H1 (cell line): ENCODE measurements at regions not wholly inside any gene's neighbourhood (a gene's known extent, or its start where the extent isn't known, plus 50 kb on each side); places are given as distances from the start of the nearest gene placed in this dataset.

ENCODE experiments used
- CHD7 ChIP-seq: fragments of 300-600 bp; sonication (generic); IDR thresholded peaks from 2 replicates; pipeline ENCODE4 v1.7.1; 2012; ENCODE audit warnings: low read length, moderate library complexity, mild to moderate bottlenecking, inconsistent platforms; ENCODE audit not compliant: insufficient replicate concordance
- EP300 ChIP-seq, 2 experiments: IDR thresholded peaks; 1 replicate in 1 of 2; 2 replicates in 1 of 2; pipeline ENCODE4 v1.6.1; 2011 to 2012; ENCODE audit warnings: low read depth in 2 of 2, low read length in 2 of 2, mild to moderate bottlenecking in 2 of 2, borderline replicate concordance in 1 of 2, inconsistent platforms in 1 of 2, moderate library complexity in 1 of 2
- HDAC2 ChIP-seq, 2 experiments: fragments of 300-600 bp in 1 of 2; sonication (generic) in 1 of 2; IDR thresholded peaks; 2 replicates each; pipeline ENCODE4 v1.6.1; 2011 to 2012; ENCODE audit warnings: low read depth in 2 of 2, low read length in 2 of 2, mild to moderate bottlenecking in 2 of 2, moderate library complexity in 2 of 2, borderline replicate concordance in 1 of 2, inconsistent platforms in 1 of 2
- HDAC6 ChIP-seq: IDR thresholded peaks from one replicate; pipeline ENCODE4 v1.7.1; 2012; ENCODE audit warnings: low read depth, mild to moderate bottlenecking, inconsistent platforms, low read length, moderate library complexity
- RNF2 ChIP-seq: fragments of 200-900, 300-1000 bp; sonication (generic); IDR thresholded peaks from 2 replicates; pipeline ENCODE4 v1.7.1; 2016; ENCODE audit warnings: borderline replicate concordance, low read depth, mild to moderate bottlenecking, antibody characterized with exemption, low read length; ENCODE audit not compliant: poor library complexity, severe bottlenecking; ENCODE audit errors: missing control alignments
- SIN3A ChIP-seq, 2 experiments: IDR thresholded peaks in 1 of 2; conservative IDR thresholded peaks in 1 of 2; 2 replicates each; pipeline ENCODE4 v1.6.1; 2011 to 2012; ENCODE audit warnings: low read length in 2 of 2, improper control_type of control experiment in 1 of 2, low read depth in 1 of 2, mild to moderate bottlenecking in 1 of 2
- SP2 ChIP-seq: IDR thresholded peaks from 2 replicates; pipeline ENCODE4 v1.6.1; 2012; ENCODE audit warnings: mild to moderate bottlenecking, low read length, inconsistent platforms
- TF ChIP-seq, protein P1 (sequence below): IDR thresholded peaks from 2 replicates; pipeline ENCODE4 v1.6.1; 2012; ENCODE audit warnings: low read length, inconsistent platforms

- no peak for TF ChIP-seq CHD7
- no peak for TF ChIP-seq EP300 (IDR thresholded peaks at IDR 0.05; ENCODE audit: borderline replicate concordance in 1 of 2, low read depth in 2 of 2, low read length in 2 of 2)
- no peak for TF ChIP-seq SIN3A (conservative IDR thresholded peaks at IDR 0.05 in 1 of 2, IDR thresholded peaks at IDR 0.05 in 1 of 2; ENCODE audit: low read depth in 1 of 2, low read length in 2 of 2)
- TF ChIP-seq SP2: no peak
- TF ChIP-seq, protein P1, sequence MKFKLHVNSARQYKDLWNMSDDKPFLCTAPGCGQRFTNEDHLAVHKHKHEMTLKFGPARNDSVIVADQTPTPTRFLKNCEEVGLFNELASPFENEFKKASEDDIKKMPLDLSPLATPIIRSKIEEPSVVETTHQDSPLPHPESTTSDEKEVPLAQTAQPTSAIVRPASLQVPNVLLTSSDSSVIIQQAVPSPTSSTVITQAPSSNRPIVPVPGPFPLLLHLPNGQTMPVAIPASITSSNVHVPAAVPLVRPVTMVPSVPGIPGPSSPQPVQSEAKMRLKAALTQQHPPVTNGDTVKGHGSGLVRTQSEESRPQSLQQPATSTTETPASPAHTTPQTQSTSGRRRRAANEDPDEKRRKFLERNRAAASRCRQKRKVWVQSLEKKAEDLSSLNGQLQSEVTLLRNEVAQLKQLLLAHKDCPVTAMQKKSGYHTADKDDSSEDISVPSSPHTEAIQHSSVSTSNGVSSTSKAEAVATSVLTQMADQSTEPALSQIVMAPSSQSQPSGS: no peak
- no peak for TF ChIP-seq HDAC6
- TF ChIP-seq HDAC2 (IDR thresholded peaks at IDR 0.05; ENCODE audit: borderline replicate concordance in 1 of 2, low read depth in 2 of 2, low read length in 2 of 2): no peak
- TF ChIP-seq RNF2: no peak
These were observed 119.7 kb upstream of the NXT1 start (continued) for GRCh38 chr20:23230766-23231385.
